ENCODE measurements at regions not wholly inside any gene's neighbourhood (a gene's known extent, or its start where the extent isn't known, plus 50 kb on each side); places are given as distances from the start of the nearest gene placed in this dataset.
A peak's percentile ranks its signal among the peaks of the same experiment; 100 is the strongest.

GRCh38 chr16:8262299-8262698 lies 328.0 kb downstream of the TMEM114 start:
- Histone ChIP-seq H4K20me1 (ENCODE audit: insufficient read depth, poor library complexity, severe bottlenecking) (no peaks in the 10 kb centered on the region), H3K36me3 (replicated peaks; ENCODE audit: insufficient read depth, low read depth) (no peaks in the 10 kb centered on the region), H3K79me2 (no peaks in the 10 kb centered on the region), H3K4me3 (no peak overlapping the region), H3K27me3 (no peaks in the 10 kb centered on the region), H3K27ac (peak overlapping the region; percentile 42), H3K4me1 (ENCODE audit: insufficient read depth) (no peaks in the 10 kb centered on the region), H3K9me3 (ENCODE audit: low read depth) (no peaks in the 10 kb centered on the region), H3K4me2 (no peak overlapping the region), H3K9me2 (replicated peaks; ENCODE audit: insufficient read depth) (no peaks in the 10 kb centered on the region), H2AFZ (no peak overlapping the region)
- WGBS (ENCODE audit: low lambda C conversion rate, missing lambda C conversion rate) = 57% methylated on average over 4 of the region's 4 CpGs
- no peak for TF ChIP-seq CTCF (IDR thresholded peaks at IDR 0.05; ENCODE audit: poor library complexity)
- TF ChIP-seq EZH2phosphoT487 (IDR thresholded peaks at IDR 0.05; ENCODE audit: low read depth, severe bottlenecking, unreplicated experiment) = no peak
- peak; percentile 34 for DNase-seq (ENCODE audit: low spot score)

GRCh38 chr16:8260140-8260539 lies 330.2 kb downstream of the TMEM114 start:
- Histone ChIP-seq H4K20me1 (ENCODE audit: insufficient read depth, poor library complexity, severe bottlenecking) (no peaks in the 10 kb centered on the region), H3K79me2 (no peaks in the 10 kb centered on the region), H3K9me2 (replicated peaks; ENCODE audit: insufficient read depth) (no peaks in the 10 kb centered on the region), H3K4me2 (no peak overlapping the region), H3K4me3 (no peak overlapping the region), H3K36me3 (replicated peaks; ENCODE audit: insufficient read depth, low read depth) (no peaks in the 10 kb centered on the region), H3K9me3 (ENCODE audit: low read depth) (no peaks in the 10 kb centered on the region), H3K27ac (no peak overlapping the region), H3K27me3 (no peaks in the 10 kb centered on the region), H2AFZ (no peak overlapping the region), H3K4me1 (ENCODE audit: insufficient read depth) (no peaks in the 10 kb centered on the region)
- TF ChIP-seq CTCF (IDR thresholded peaks at IDR 0.05; ENCODE audit: poor library complexity) = no peak
- no peak for TF ChIP-seq EZH2 (IDR thresholded peaks at IDR 0.05; ENCODE audit: borderline replicate concordance)
- TF ChIP-seq EZH2phosphoT487 (IDR thresholded peaks at IDR 0.05; ENCODE audit: low read depth, severe bottlenecking, unreplicated experiment) = no peak
- WGBS (ENCODE audit: low lambda C conversion rate, missing lambda C conversion rate) = 82% methylated on average over 3 of the region's 3 CpGs
- no peak for DNase-seq (ENCODE audit: low spot score)

- no peaks in the 10 kb centered on the region for H4K20me1 ChIP-seq (ENCODE audit: insufficient read depth, poor library complexity, severe bottlenecking)
- H3K4me3 ChIP-seq = no peak overlapping the region
- H2AFZ ChIP-seq = no peak overlapping the region
- no peaks in the 10 kb centered on the region for H3K79me2 ChIP-seq
- TF ChIP-seq CTCF (IDR thresholded peaks at IDR 0.05; ENCODE audit: poor library complexity) (no peak), EZH2phosphoT487 (IDR thresholded peaks at IDR 0.05; ENCODE audit: low read depth, severe bottlenecking, unreplicated experiment) (no peak), EZH2 (IDR thresholded peaks at IDR 0.05; ENCODE audit: borderline replicate concordance) (no peak)
- WGBS (ENCODE audit: low lambda C conversion rate, missing lambda C conversion rate) = 64% methylated on average over 7 of the region's 7 CpGs
- no peaks in the 10 kb centered on the region for H3K9me2 ChIP-seq (replicated peaks; ENCODE audit: insufficient read depth)
- no peak overlapping the region for H3K4me2 ChIP-seq
- H3K27ac ChIP-seq = no peak overlapping the region
- no peaks in the 10 kb centered on the region for H3K4me1 ChIP-seq (ENCODE audit: insufficient read depth)
- no peaks in the 10 kb centered on the region for H3K36me3 ChIP-seq (replicated peaks; ENCODE audit: insufficient read depth, low read depth)
- H3K9me3 ChIP-seq (ENCODE audit: low read depth) = no peaks in the 10 kb centered on the region
- DNase-seq (ENCODE audit: low spot score) = no peak
- no peaks in the 10 kb centered on the region for H3K27me3 ChIP-seq
Measured at GRCh38 chr16:8258523-8258922, 331.8 kb downstream of the TMEM114 start.

- DNase-seq (ENCODE audit: low spot score) = no peak
- H3K79me2 ChIP-seq = no peaks in the 10 kb centered on the region
- 94% methylated on average over 3 of the region's 3 CpGs for WGBS (ENCODE audit: low lambda C conversion rate, missing lambda C conversion rate)
- no peak overlapping the region for H3K4me3 ChIP-seq
- H3K4me1 ChIP-seq (ENCODE audit: insufficient read depth) = no peaks in the 10 kb centered on the region
- H3K27ac ChIP-seq = no peak overlapping the region
- TF ChIP-seq EZH2phosphoT487 (IDR thresholded peaks at IDR 0.05; ENCODE audit: low read depth, severe bottlenecking, unreplicated experiment) = no peak
- TF ChIP-seq CTCF (IDR thresholded peaks at IDR 0.05; ENCODE audit: poor library complexity) = no peak
- TF ChIP-seq EZH2 (IDR thresholded peaks at IDR 0.05; ENCODE audit: borderline replicate concordance) = no peak
- no peaks in the 10 kb centered on the region for H3K27me3 ChIP-seq
- no peaks in the 10 kb centered on the region for H3K9me2 ChIP-seq (replicated peaks; ENCODE audit: insufficient read depth)
- no peak overlapping the region for H3K4me2 ChIP-seq
- no peaks in the 10 kb centered on the region for H3K9me3 ChIP-seq (ENCODE audit: low read depth)
- no peaks in the 10 kb centered on the region for H3K36me3 ChIP-seq (replicated peaks; ENCODE audit: insufficient read depth, low read depth)
- H4K20me1 ChIP-seq (ENCODE audit: insufficient read depth, poor library complexity, severe bottlenecking) = no peaks in the 10 kb centered on the region
- H2AFZ ChIP-seq = no peak overlapping the region
Measured at GRCh38 chr16:8257561-8257960, 332.8 kb downstream of the TMEM114 start.
